HG02970 (cell line): ENCODE measurements at regions not wholly inside any gene's neighbourhood (a gene's known extent, or its start where the extent isn't known, plus 50 kb on each side); places are given as distances from the start of the nearest gene placed in this dataset.
"Not testable (repeated sequence)": the region's sequence is repeated elsewhere in the genome, so short reads cannot be mapped to it uniquely, and the experiment has no call there.

ENCODE experiments used
- ATAC-seq: cut with Tn5 transposase; IDR thresholded peaks from one replicate; pipeline ENCODE4 v1.9.1; 2021; ENCODE audit warnings: mild to moderate bottlenecking, moderate library complexity, moderate number of reproducible peaks; ENCODE audit not compliant: unreplicated experiment, low FRiP score

GRCh38 chr4:112075906-112076305, 69.3 kb upstream of the FAM241A start:
- no peak for ATAC-seq

GRCh38 chr4:112076919-112077608, 68.2 kb upstream of the FAM241A start:
- no peak for ATAC-seq

GRCh38 chr4:112077743-112078142, 67.5 kb upstream of the FAM241A start:
- no peak for ATAC-seq

- ATAC-seq, result no peak
Observed at GRCh38 chr4:112082954-112083586, 62.2 kb upstream of the FAM241A start.

- ATAC-seq, result no peak
Observed at GRCh38 chr4:112083587-112084347, 61.5 kb upstream of the FAM241A start.

GRCh38 chr4:112085156-112086035, 59.9 kb upstream of the FAM241A start:
- ATAC-seq, result no peak

GRCh38 chr4:112086036-112086434, 59.2 kb upstream of the FAM241A start:
- ATAC-seq, result no peak

GRCh38 chr4:112086661-112087060, 58.6 kb upstream of the FAM241A start:
- not testable (repeated sequence) for ATAC-seq

- not testable (repeated sequence) for ATAC-seq
Observed at GRCh38 chr4:112092330-112092729, 52.9 kb upstream of the FAM241A start.

- ATAC-seq, result no peak
Observed at GRCh38 chr4:112093636-112094202, 51.5 kb upstream of the FAM241A start.

- no peak for ATAC-seq
Observed at GRCh38 chr4:112094330-112094729, 50.9 kb upstream of the FAM241A start.
